ENCODE measurements at regions not wholly inside any gene's neighbourhood (a gene's known extent, or its start where the extent isn't known, plus 50 kb on each side); places are given as distances from the start of the nearest gene placed in this dataset.

- TF ChIP-seq POLR2A (IDR thresholded peaks at IDR 0.05): no peak
- no peak for TF ChIP-seq CTCF (IDR thresholded peaks at IDR 0.05 in 4 of 5, conservative IDR thresholded peaks at IDR 0.05 in 1 of 5)
Measured at GRCh38 chr10:52927678-52928077, 155.1 kb upstream of the MBL2 start.
